GM12878 (cell line): ENCODE measurements at regions not wholly inside any gene's neighbourhood (a gene's known extent, or its start where the extent isn't known, plus 50 kb on each side); places are given as distances from the start of the nearest gene placed in this dataset.

ENCODE experiments used
- ATAC-seq: fragments of 200-7000 bp; cut with Tn5 transposase; 3 replicates; pipeline ENCODE4 v1.9.1; 2020; ENCODE audit warnings: mild to moderate bottlenecking, moderate library complexity
- BruUV-seq: library from RNA; stranded (reverse); fragments of 400-500 nt; replicated peaks from 2 replicates; lab custom pipeline; 2021; lab: Mats Ljungman, UMichigan
- CTCF ChIA-PET: fragments of 300-600 bp; sonication (Branson Sonifier 250); formaldehyde crosslinking; extraction: SDS; loops from one replicate; lab custom pipeline; 2021; ENCODE audit warnings: inconsistent platforms; lab: Yijun Ruan, JAX
- POLR2A ChIA-PET: fragments of 350-600 bp; formaldehyde crosslinking; extraction: SDS; loops from one replicate; lab custom pipeline; 2021; ENCODE audit warnings: inconsistent platforms; lab: Charles Lee
- RAD21 ChIA-PET: fragments of 300-600 bp; sonication (Branson Sonifier 250); formaldehyde crosslinking; loops from one replicate; lab custom pipeline; 2023; ENCODE audit warnings: antibody characterized with exemption; ENCODE audit not compliant: unreplicated experiment; lab: Charles Lee
- SMC1A ChIA-PET: fragments of 300-600 bp; sonication (Branson Sonifier 250); formaldehyde crosslinking; loops from one replicate; lab custom pipeline; 2023; ENCODE audit not compliant: unreplicated experiment, uncharacterized antibody; lab: Charles Lee
- DNase-seq: peaks from one replicate; pipeline ENCODE4 v3.0.0-alpha.2; 2011; ENCODE audit warnings: low read depth, low spot score
- FAIRE-seq: peaks from 3 replicates; lab custom pipeline; 2011; peaks lifted over from hg19 to GRCh38; lab: Jason Lieb, UNC
- H2AFZ ChIP-seq: 2 replicates; pipeline ENCODE4 v1.6.0; 2011; ENCODE audit warnings: low read depth, low read length, control low read depth; ENCODE audit not compliant: control insufficient read depth
- H3K27ac ChIP-seq: 2 replicates; pipeline ENCODE4 v1.5.1; 2011; ENCODE audit warnings: control low read depth; ENCODE audit not compliant: control insufficient read depth, insufficient read depth
- H3K27me3 ChIP-seq, 2 experiments: replicated peaks in 1 of 2; 2 replicates each; pipeline versions ENCODE4 v1.6.0 to v1.6.1; 2011; ENCODE audit warnings: low read length in 1 of 2; ENCODE audit not compliant: control insufficient read depth in 2 of 2, insufficient read depth in 2 of 2
- H3K36me3 ChIP-seq, 2 experiments: 2 replicates each; pipeline ENCODE4 v1.5.1; 2011; ENCODE audit warnings: low read length in 1 of 2; ENCODE audit not compliant: control insufficient read depth in 2 of 2, insufficient read depth in 2 of 2
- H3K4me1 ChIP-seq: 2 replicates; pipeline ENCODE4 v1.6.1; 2011; ENCODE audit warnings: mild to moderate bottlenecking, low read length, moderate library complexity, mixed read lengths; ENCODE audit not compliant: control insufficient read depth, insufficient read depth
- H3K4me2 ChIP-seq: 2 replicates; pipeline ENCODE4 v1.6.0; 2011; ENCODE audit warnings: control low read depth; ENCODE audit not compliant: control insufficient read depth, insufficient read depth
- H3K4me3 ChIP-seq: fragments of 200-600 bp; sonication (generic); 2 replicates; pipeline ENCODE4 v1.5.1; 2016
- H3K79me2 ChIP-seq: 2 replicates; pipeline ENCODE4 v1.6.0; 2011; ENCODE audit warnings: low read length; ENCODE audit not compliant: control insufficient read depth, insufficient read depth
- H3K9ac ChIP-seq: 2 replicates; pipeline ENCODE4 v1.8.0; 2011; ENCODE audit warnings: low read length, control low read depth, mixed read lengths; ENCODE audit not compliant: control insufficient read depth, insufficient read depth
- H3K9me3 ChIP-seq: replicated peaks from 3 replicates; pipeline ENCODE4 v1.5.1; 2011; ENCODE audit warnings: mild to moderate bottlenecking, low read length; ENCODE audit not compliant: control insufficient read depth, insufficient read depth
- H4K20me1 ChIP-seq: 2 replicates; pipeline ENCODE4 v1.6.0; 2011; ENCODE audit not compliant: control insufficient read depth, insufficient read depth
- MEF2B ChIP-seq: fragments of 450-650 bp; IDR thresholded peaks from 2 replicates; pipeline ENCODE4 v1.6.1; 2018; ENCODE audit warnings: mild to moderate bottlenecking, moderate library complexity; ENCODE audit not compliant: partially characterized antibody, poor library complexity, severe bottlenecking
- POLR2A ChIP-seq: IDR thresholded peaks from 2 replicates; pipeline ENCODE4 v1.6.1; 2011; ENCODE audit warnings: low read depth, mild to moderate bottlenecking, low read length
- RAD21 ChIP-seq: IDR thresholded peaks from 2 replicates; pipeline ENCODE4 v1.6.1; 2011; ENCODE audit warnings: mild to moderate bottlenecking, low read depth, low read length, moderate library complexity; ENCODE audit not compliant: insufficient read depth
- STAT1 ChIP-seq: fragments of 450-650 bp; conservative IDR thresholded peaks from 2 replicates; pipeline ENCODE4 v1.6.1; 2014; ENCODE audit warnings: antibody characterized with exemption, mild to moderate bottlenecking
- STAT3 ChIP-seq: IDR thresholded peaks from 2 replicates; pipeline ENCODE4 v1.6.1; 2011; ENCODE audit warnings: low read depth, low read length, improper control_type of control experiment
- ZNF622 ChIP-seq: fragments of 450-650 bp; IDR thresholded peaks from 2 replicates; pipeline ENCODE4 v1.6.1; 2017; ENCODE audit warnings: mild to moderate bottlenecking, inconsistent platforms
- WGBS: methylation state at CpG from one replicate; pipeline ENCODE4 v1.1.6; 2016; ENCODE audit warnings: low lambda C conversion rate; ENCODE audit not compliant: insufficient replicate concordance, insufficient coverage; ENCODE audit errors: missing lambda C conversion rate; 5-methylcytosine and 5-hydroxymethylcytosine counted together
- in situ Hi-C: fragments of 300-500 bp; cut with MboI; formaldehyde crosslinking; loops from 9 replicates; pipeline ENCODE4 v1.14.3; 2018; ENCODE audit warnings: mixed read lengths
- intact Hi-C: fragments of 100-400 bp; cut with micrococcal nuclease; formaldehyde crosslinking; loops from one replicate; pipeline ENCODE4 v1.14.2; 2022; ENCODE audit not compliant: unreplicated experiment
- TF ChIP-seq, protein P1 (sequence below): fragments of 450-650 bp; IDR thresholded peaks from 2 replicates; pipeline ENCODE4 v1.6.1; 2018; ENCODE audit warnings: borderline replicate concordance, mild to moderate bottlenecking; ENCODE audit not compliant: partially characterized antibody

DNA sequence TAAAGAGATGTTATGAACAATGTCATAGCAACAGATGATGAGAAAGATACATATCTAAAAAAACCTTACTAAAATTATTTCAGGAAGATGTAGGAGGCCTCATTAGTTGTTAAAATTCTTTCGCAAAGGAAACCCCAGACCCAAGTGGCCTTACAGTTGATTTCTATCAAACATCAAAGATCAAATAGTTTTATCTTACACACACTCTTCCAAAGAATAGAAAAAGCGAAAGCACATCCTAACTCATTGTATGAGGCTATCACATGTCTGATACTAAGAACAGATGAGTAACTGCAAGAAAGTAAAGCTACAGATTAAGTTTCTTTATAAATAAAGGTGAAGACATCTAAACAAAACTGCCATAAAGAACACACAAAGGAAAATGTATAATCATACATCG lies 82.9 kb upstream of the GDF10 start (continued):
- TF ChIP-seq, protein P1, sequence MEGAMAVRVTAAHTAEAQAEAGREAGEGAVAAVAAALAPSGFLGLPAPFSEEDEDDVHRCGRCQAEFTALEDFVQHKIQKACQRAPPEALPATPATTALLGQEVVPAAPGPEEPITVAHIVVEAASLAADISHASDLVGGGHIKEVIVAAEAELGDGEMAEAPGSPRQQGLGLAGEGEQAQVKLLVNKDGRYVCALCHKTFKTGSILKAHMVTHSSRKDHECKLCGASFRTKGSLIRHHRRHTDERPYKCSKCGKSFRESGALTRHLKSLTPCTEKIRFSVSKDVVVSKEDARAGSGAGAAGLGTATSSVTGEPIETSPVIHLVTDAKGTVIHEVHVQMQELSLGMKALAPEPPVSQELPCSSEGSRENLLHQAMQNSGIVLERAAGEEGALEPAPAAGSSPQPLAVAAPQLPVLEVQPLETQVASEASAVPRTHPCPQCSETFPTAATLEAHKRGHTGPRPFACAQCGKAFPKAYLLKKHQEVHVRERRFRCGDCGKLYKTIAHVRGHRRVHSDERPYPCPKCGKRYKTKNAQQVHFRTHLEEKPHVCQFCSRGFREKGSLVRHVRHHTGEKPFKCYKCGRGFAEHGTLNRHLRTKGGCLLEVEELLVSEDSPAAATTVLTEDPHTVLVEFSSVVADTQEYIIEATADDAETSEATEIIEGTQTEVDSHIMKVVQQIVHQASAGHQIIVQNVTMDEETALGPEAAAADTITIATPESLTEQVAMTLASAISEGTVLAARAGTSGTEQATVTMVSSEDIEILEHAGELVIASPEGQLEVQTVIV, result no peak

DNA sequence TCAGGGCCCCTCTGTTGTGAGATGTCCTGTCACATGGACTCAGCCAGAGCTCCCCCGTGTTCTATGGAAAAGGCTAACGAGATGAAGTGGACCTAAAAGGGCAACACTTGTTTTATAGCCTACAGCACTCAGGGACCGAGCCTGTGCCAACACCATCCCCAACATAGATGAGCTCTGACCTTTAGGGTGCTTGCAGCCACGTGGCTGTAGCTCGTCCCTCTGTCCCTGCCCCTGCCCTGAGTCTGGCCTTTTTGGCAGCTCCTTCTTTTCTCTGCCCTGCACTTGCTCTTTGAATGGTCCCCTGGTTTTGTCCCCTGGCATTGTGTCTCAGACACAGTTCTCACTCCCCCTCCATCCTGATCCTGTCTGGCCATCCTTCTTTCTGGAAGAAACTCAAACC lies 81.2 kb upstream of the GDF10 start:
- no peaks in the 10 kb centered on the region for H4K20me1 ChIP-seq
- ATAC-seq, result no peak
- POLR2A ChIA-PET, result no interaction called here
- H3K27me3 ChIP-seq, result no peaks in the 10 kb centered on the region
- no TSS peak for BruUV-seq
- 0% methylated on average over 5 of the region's 5 CpGs for WGBS
- FAIRE-seq, result no peak
- H3K9me3 ChIP-seq, result no peaks in the 10 kb centered on the region
- H3K4me3 ChIP-seq, result no peak overlapping the region
- H2AFZ ChIP-seq, result no peak overlapping the region
- in situ Hi-C loops, result no loop called here
- SMC1A ChIA-PET, result interaction anchor here (1.1 to 1.5 kb wide), 2 partner anchors 11 to 171 kb away, joined by 3 to 5 read pairs; no protein-coding TSS in a partner anchor
- intact Hi-C loops, result no loop called here
- no peak overlapping the region for H3K4me2 ChIP-seq
- no peaks in the 10 kb centered on the region for H3K4me1 ChIP-seq
- RAD21 ChIA-PET, result no interaction called here
- TF ChIP-seq POLR2A, result no peak
- TF ChIP-seq MEF2B, result no peak
- no peak for TF ChIP-seq RAD21
- TF ChIP-seq STAT3, result no peak
- no peak for TF ChIP-seq ZNF622
- no peak for TF ChIP-seq STAT1
- H3K79me2 ChIP-seq, result no peaks in the 10 kb centered on the region
- no peaks in the 10 kb centered on the region for H3K36me3 ChIP-seq
- DNase-seq, result no peak
- CTCF ChIA-PET, result interaction anchor here (1.0 to 1.1 kb wide), 2 partner anchors 11 to 194 kb away, joined by 3 read pairs; no protein-coding TSS in a partner anchor
- H3K27ac ChIP-seq, result no peak overlapping the region
- no peak overlapping the region for H3K9ac ChIP-seq
